Glutamatergic neuron (in vitro differentiated cells): ENCODE measurements at regions not wholly inside any gene's neighbourhood (a gene's known extent, or its start where the extent isn't known, plus 50 kb on each side); places are given as distances from the start of the nearest gene placed in this dataset.

Experiments used
- DNase-seq: peaks from one replicate; pipeline ENCODE4 v3.0.0; 2022
- H3K27ac Mint-ChIP-seq: one replicate; pipeline ENCODE4 v1.8.0; 2020; ENCODE audit warnings: mild to moderate bottlenecking, mixed read lengths, inconsistent platforms; ENCODE audit not compliant: unreplicated experiment
- H3K27me3 Mint-ChIP-seq: one replicate; pipeline ENCODE4 v1.8.0; 2020; ENCODE audit warnings: mild to moderate bottlenecking, moderate library complexity, mixed read lengths, inconsistent platforms; ENCODE audit not compliant: unreplicated experiment
- H3K36me3 Mint-ChIP-seq: one replicate; pipeline ENCODE4 v1.8.0; 2020; ENCODE audit warnings: mild to moderate bottlenecking, mixed read lengths, inconsistent platforms; ENCODE audit not compliant: unreplicated experiment
- H3K4me1 Mint-ChIP-seq: one replicate; pipeline ENCODE4 v1.8.0; 2020; ENCODE audit warnings: mild to moderate bottlenecking, low read depth, mixed read lengths, inconsistent platforms; ENCODE audit not compliant: unreplicated experiment
- H3K4me3 Mint-ChIP-seq: one replicate; pipeline ENCODE4 v1.8.0; 2020; ENCODE audit warnings: mild to moderate bottlenecking, mixed read lengths, inconsistent platforms; ENCODE audit not compliant: unreplicated experiment
- H3K9me3 Mint-ChIP-seq: one replicate; pipeline ENCODE4 v1.8.0; 2020; ENCODE audit warnings: mild to moderate bottlenecking, moderate library complexity, mixed read lengths, inconsistent platforms; ENCODE audit not compliant: unreplicated experiment
- CTCF ChIP-seq: fragments of 200-600 bp; sonication (generic); IDR thresholded peaks from one replicate; pipeline ENCODE4 v1.5.0; 2021; ENCODE audit not compliant: partially characterized antibody, unreplicated experiment

- DNase-seq, result no peak
- Mint-ChIP-seq H3K9me3 (no peaks in the 10 kb centered on the region), H3K4me3 (no peak overlapping the region), H3K27ac (no peak overlapping the region), H3K27me3 (peaks cover 1% of the 10 kb centered on the region), H3K4me1 (peaks cover 4% of the 10 kb centered on the region), H3K36me3 (no peaks in the 10 kb centered on the region)
- TF ChIP-seq CTCF, result no peak
These were observed 414.4 kb upstream of the ETAA1 start for GRCh38 chr2:66982766-66983165.

- Mint-ChIP-seq H3K4me3 (no peak overlapping the region), H3K36me3 (no peaks in the 10 kb centered on the region), H3K27ac (no peak overlapping the region), H3K27me3 (no peaks in the 10 kb centered on the region), H3K9me3 (no peaks in the 10 kb centered on the region), H3K4me1 (peaks cover 4% of the 10 kb centered on the region)
- no peak for DNase-seq
- TF ChIP-seq CTCF, result no peak
These were observed 412.3 kb upstream of the ETAA1 start for GRCh38 chr2:66984864-66985263.

- no peak overlapping the region for H3K4me3 Mint-ChIP-seq
- DNase-seq, result no peak
- no peak overlapping the region for H3K27ac Mint-ChIP-seq
- peaks cover 4% of the 10 kb centered on the region for H3K4me1 Mint-ChIP-seq
- no peaks in the 10 kb centered on the region for H3K27me3 Mint-ChIP-seq
- no peaks in the 10 kb centered on the region for H3K36me3 Mint-ChIP-seq
- no peak for TF ChIP-seq CTCF
- H3K9me3 Mint-ChIP-seq, result no peaks in the 10 kb centered on the region
These were observed 411.2 kb upstream of the ETAA1 start for GRCh38 chr2:66985906-66986305.

- Mint-ChIP-seq H3K27me3 (no peaks in the 10 kb centered on the region), H3K27ac (no peak overlapping the region), H3K4me3 (no peak overlapping the region), H3K4me1 (peaks cover 4% of the 10 kb centered on the region), H3K36me3 (no peaks in the 10 kb centered on the region), H3K9me3 (no peaks in the 10 kb centered on the region)
- no peak for TF ChIP-seq CTCF
- DNase-seq, result no peak
These were observed 409.4 kb upstream of the ETAA1 start for GRCh38 chr2:66987733-66988132.

GRCh38 chr2:66994654-66995053 is 402.5 kb upstream of the ETAA1 start:
- TF ChIP-seq CTCF, result no peak
- no peaks in the 10 kb centered on the region for H3K9me3 Mint-ChIP-seq
- no peak overlapping the region for H3K4me3 Mint-ChIP-seq
- H3K27ac Mint-ChIP-seq, result no peak overlapping the region
- H3K27me3 Mint-ChIP-seq, result no peaks in the 10 kb centered on the region
- no peak for DNase-seq
- no peaks in the 10 kb centered on the region for H3K4me1 Mint-ChIP-seq
- no peaks in the 10 kb centered on the region for H3K36me3 Mint-ChIP-seq
